ENCODE measurements at regions not wholly inside any gene's neighbourhood (a gene's known extent, or its start where the extent isn't known, plus 50 kb on each side); places are given as distances from the start of the nearest gene placed in this dataset.

- H3K9me3 ChIP-seq (ENCODE audit: low read length) = no peaks in the 10 kb centered on the region
- no peaks in the 10 kb centered on the region for H3K36me3 ChIP-seq (ENCODE audit: insufficient read depth, low read length)
- no peak overlapping the region for H3K4me3 ChIP-seq (ENCODE audit: low read length)
- H3K4me1 ChIP-seq (ENCODE audit: insufficient read depth, low read length) = no peaks in the 10 kb centered on the region
- no peaks in the 10 kb centered on the region for H3K27me3 ChIP-seq (ENCODE audit: insufficient read depth, low read length)
- H2AFZ ChIP-seq (ENCODE audit: low read depth, low read length) = no peak overlapping the region
Measured at GRCh38 chr2:12127638-12128037, 381.2 kb downstream of the LPIN1 start.

GRCh38 chr2:12131975-12132374 is 385.5 kb downstream of the LPIN1 start:
- Histone ChIP-seq H3K4me1 (ENCODE audit: insufficient read depth, low read length) (no peaks in the 10 kb centered on the region), H3K36me3 (ENCODE audit: insufficient read depth, low read length) (no peaks in the 10 kb centered on the region), H2AFZ (ENCODE audit: low read depth, low read length) (no peak overlapping the region), H3K27me3 (ENCODE audit: insufficient read depth, low read length) (no peaks in the 10 kb centered on the region), H3K9me3 (ENCODE audit: low read length) (no peaks in the 10 kb centered on the region), H3K4me3 (ENCODE audit: low read length) (no peak overlapping the region)

GRCh38 chr2:12141618-12142258 is 395.3 kb downstream of the LPIN1 start:
- Histone ChIP-seq H2AFZ (ENCODE audit: low read depth, low read length) (no peak overlapping the region), H3K4me3 (ENCODE audit: low read length) (no peak overlapping the region), H3K27me3 (ENCODE audit: insufficient read depth, low read length) (no peaks in the 10 kb centered on the region), H3K4me1 (ENCODE audit: insufficient read depth, low read length) (no peaks in the 10 kb centered on the region), H3K9me3 (ENCODE audit: low read length) (no peaks in the 10 kb centered on the region), H3K36me3 (ENCODE audit: insufficient read depth, low read length) (no peaks in the 10 kb centered on the region)

- no peak overlapping the region for H3K4me3 ChIP-seq (ENCODE audit: low read length)
- H2AFZ ChIP-seq (ENCODE audit: low read depth, low read length) = no peak overlapping the region
- no peaks in the 10 kb centered on the region for H3K36me3 ChIP-seq (ENCODE audit: insufficient read depth, low read length)
- H3K4me1 ChIP-seq (ENCODE audit: insufficient read depth, low read length) = no peaks in the 10 kb centered on the region
- no peaks in the 10 kb centered on the region for H3K27me3 ChIP-seq (ENCODE audit: insufficient read depth, low read length)
- no peaks in the 10 kb centered on the region for H3K9me3 ChIP-seq (ENCODE audit: low read length)
Measured at GRCh38 chr2:12151716-12152115, 405.3 kb downstream of the LPIN1 start.

- Histone ChIP-seq H3K9me3 (ENCODE audit: low read length) (no peaks in the 10 kb centered on the region), H3K4me3 (ENCODE audit: low read length) (no peak overlapping the region), H2AFZ (ENCODE audit: low read depth, low read length) (no peak overlapping the region), H3K27me3 (ENCODE audit: insufficient read depth, low read length) (no peaks in the 10 kb centered on the region), H3K4me1 (ENCODE audit: insufficient read depth, low read length) (no peaks in the 10 kb centered on the region), H3K36me3 (ENCODE audit: insufficient read depth, low read length) (no peaks in the 10 kb centered on the region)
Measured at GRCh38 chr2:12152888-12153287, 406.5 kb downstream of the LPIN1 start.

GRCh38 chr2:12155303-12156051 is 409.0 kb downstream of the LPIN1 start:
- Histone ChIP-seq H3K36me3 (ENCODE audit: insufficient read depth, low read length) (no peaks in the 10 kb centered on the region), H3K27me3 (ENCODE audit: insufficient read depth, low read length) (no peaks in the 10 kb centered on the region), H3K4me1 (ENCODE audit: insufficient read depth, low read length) (no peaks in the 10 kb centered on the region), H3K4me3 (ENCODE audit: low read length) (no peak overlapping the region), H2AFZ (ENCODE audit: low read depth, low read length) (no peak overlapping the region), H3K9me3 (ENCODE audit: low read length) (peaks cover under 1% of the 10 kb centered on the region)

- Histone ChIP-seq H3K4me3 (ENCODE audit: low read length) (no peak overlapping the region), H3K36me3 (ENCODE audit: insufficient read depth, low read length) (no peaks in the 10 kb centered on the region), H3K4me1 (ENCODE audit: insufficient read depth, low read length) (no peaks in the 10 kb centered on the region), H3K9me3 (ENCODE audit: low read length) (peaks cover 1% of the 10 kb centered on the region), H3K27me3 (ENCODE audit: insufficient read depth, low read length) (no peaks in the 10 kb centered on the region), H2AFZ (ENCODE audit: low read depth, low read length) (no peak overlapping the region)
Measured at GRCh38 chr2:12156349-12156748, 409.9 kb downstream of the LPIN1 start.

GRCh38 chr2:12161085-12161484 is 414.7 kb downstream of the LPIN1 start:
- H3K27me3 ChIP-seq (ENCODE audit: insufficient read depth, low read length) = no peaks in the 10 kb centered on the region
- H3K4me3 ChIP-seq (ENCODE audit: low read length) = no peak overlapping the region
- peaks cover 1% of the 10 kb centered on the region for H3K9me3 ChIP-seq (ENCODE audit: low read length)
- H3K4me1 ChIP-seq (ENCODE audit: insufficient read depth, low read length) = no peaks in the 10 kb centered on the region
- H2AFZ ChIP-seq (ENCODE audit: low read depth, low read length) = no peak overlapping the region
- H3K36me3 ChIP-seq (ENCODE audit: insufficient read depth, low read length) = no peaks in the 10 kb centered on the region

GRCh38 chr2:12162269-12163247 is 416.1 kb downstream of the LPIN1 start:
- H3K4me1 ChIP-seq (ENCODE audit: insufficient read depth, low read length) = peaks cover 5% of the 10 kb centered on the region
- H2AFZ ChIP-seq (ENCODE audit: low read depth, low read length) = no peak overlapping the region
- H3K9me3 ChIP-seq (ENCODE audit: low read length) = peaks cover 1% of the 10 kb centered on the region
- no peak overlapping the region for H3K4me3 ChIP-seq (ENCODE audit: low read length)
- H3K36me3 ChIP-seq (ENCODE audit: insufficient read depth, low read length) = no peaks in the 10 kb centered on the region
- H3K27me3 ChIP-seq (ENCODE audit: insufficient read depth, low read length) = no peaks in the 10 kb centered on the region

- H3K4me3 ChIP-seq (ENCODE audit: low read length) = no peak overlapping the region
- no peaks in the 10 kb centered on the region for H3K27me3 ChIP-seq (ENCODE audit: insufficient read depth, low read length)
- H3K36me3 ChIP-seq (ENCODE audit: insufficient read depth, low read length) = no peaks in the 10 kb centered on the region
- no peak overlapping the region for H2AFZ ChIP-seq (ENCODE audit: low read depth, low read length)
- peaks cover 1% of the 10 kb centered on the region for H3K9me3 ChIP-seq (ENCODE audit: low read length)
- H3K4me1 ChIP-seq (ENCODE audit: insufficient read depth, low read length) = peaks cover 16% of the 10 kb centered on the region
Measured at GRCh38 chr2:12163866-12164265, 417.4 kb downstream of the LPIN1 start.

- Histone ChIP-seq H3K9me3 (ENCODE audit: low read length) (peaks cover 1% of the 10 kb centered on the region), H3K4me1 (ENCODE audit: insufficient read depth, low read length) (peaks cover 21% of the 10 kb centered on the region), H3K36me3 (ENCODE audit: insufficient read depth, low read length) (no peaks in the 10 kb centered on the region), H3K27me3 (ENCODE audit: insufficient read depth, low read length) (no peaks in the 10 kb centered on the region), H2AFZ (ENCODE audit: low read depth, low read length) (no peak overlapping the region), H3K4me3 (ENCODE audit: low read length) (no peak overlapping the region)
Measured at GRCh38 chr2:12164689-12165088, 418.3 kb downstream of the LPIN1 start.

GRCh38 chr2:12167525-12168317 is 421.3 kb downstream of the LPIN1 start:
- H3K4me3 ChIP-seq (ENCODE audit: low read length) = no peak overlapping the region
- no peaks in the 10 kb centered on the region for H3K36me3 ChIP-seq (ENCODE audit: insufficient read depth, low read length)
- no peak overlapping the region for H2AFZ ChIP-seq (ENCODE audit: low read depth, low read length)
- H3K27me3 ChIP-seq (ENCODE audit: insufficient read depth, low read length) = no peaks in the 10 kb centered on the region
- peaks cover 23% of the 10 kb centered on the region for H3K4me1 ChIP-seq (ENCODE audit: insufficient read depth, low read length)
- H3K9me3 ChIP-seq (ENCODE audit: low read length) = no peaks in the 10 kb centered on the region
